SK-N-MC (cell line): ENCODE measurements at regions not wholly inside any gene's neighbourhood (a gene's known extent, or its start where the extent isn't known, plus 50 kb on each side); places are given as distances from the start of the nearest gene placed in this dataset.

ENCODE experiments used
- EZH2 ChIP-seq: fragments of 200-600 bp; sonication (generic); IDR thresholded peaks from one replicate; pipeline ENCODE4 v1.6.1; 2017; ENCODE audit warnings: antibody characterized with exemption
- POLR2AphosphoS5 ChIP-seq: IDR thresholded peaks from 2 replicates; pipeline ENCODE4 v1.6.1; 2012; ENCODE audit warnings: mild to moderate bottlenecking, low read depth, low read length, borderline replicate concordance

DNA sequence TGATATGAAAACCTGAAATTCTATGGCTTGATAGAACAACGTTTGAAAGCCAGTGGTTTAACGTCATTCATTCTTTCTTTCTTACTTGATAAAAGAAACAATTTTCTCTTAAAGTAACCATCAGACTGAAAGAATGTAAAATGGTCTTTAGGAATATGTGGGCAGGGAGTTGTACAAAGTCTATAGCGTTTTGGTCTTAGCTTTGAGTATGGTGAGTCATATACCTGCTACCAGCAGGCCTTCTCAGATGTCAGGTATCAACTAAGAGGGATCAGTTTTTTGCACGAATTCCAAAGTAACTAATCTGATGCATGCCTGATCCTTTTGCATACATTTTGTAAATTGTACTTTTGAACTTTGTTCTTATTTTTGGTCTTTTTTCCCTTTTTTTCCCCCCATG is 101.5 kb upstream of the DSEL start:
- no peak for TF ChIP-seq POLR2AphosphoS5
- TF ChIP-seq EZH2: no peak
